Activated CD8-positive, alpha-beta T cell treated with anti-CD3 and anti-CD28 coated beads for 36 hours (primary cell): ENCODE measurements at regions not wholly inside any gene's neighbourhood (a gene's known extent, or its start where the extent isn't known, plus 50 kb on each side); places are given as distances from the start of the nearest gene placed in this dataset.

ENCODE experiments used
- ATAC-seq: fragments of 200-7000 bp; cut with Tn5 transposase; one replicate; pipeline ENCODE4 v1.10.0; 2021; ENCODE audit warnings: mild to moderate bottlenecking, moderate library complexity
- CTCF ChIA-PET: fragments of 350-600 bp; sonication (Branson Sonifier 250); formaldehyde crosslinking; loops from one replicate; lab custom pipeline; 2021; ENCODE audit warnings: antibody characterized with exemption; lab: Charles Lee
- POLR2A ChIA-PET: fragments of 350-600 bp; sonication (Branson Sonifier 250); formaldehyde crosslinking; loops from one replicate; lab custom pipeline; 2021; ENCODE audit warnings: antibody characterized with exemption; lab: Charles Lee
- DNase-seq: peaks from one replicate; pipeline ENCODE4 v3.0.0-alpha.2; 2020
- H3K27ac Mint-ChIP-seq: one replicate; pipeline ENCODE4 v1.8.0; 2021; ENCODE audit warnings: mild to moderate bottlenecking, mixed read lengths
- H3K27me3 Mint-ChIP-seq: one replicate; pipeline ENCODE4 v1.8.0; 2021; ENCODE audit warnings: mixed read lengths
- H3K36me3 Mint-ChIP-seq: one replicate; pipeline ENCODE4 v1.8.0; 2021; ENCODE audit warnings: low read depth, mixed read lengths
- H3K4me1 Mint-ChIP-seq: one replicate; pipeline ENCODE4 v1.8.0; 2021; ENCODE audit warnings: low read depth, mixed read lengths
- H3K4me3 Mint-ChIP-seq: one replicate; pipeline ENCODE4 v1.8.0; 2021; ENCODE audit warnings: mild to moderate bottlenecking, moderate library complexity, mixed read lengths
- H3K9me3 Mint-ChIP-seq: one replicate; pipeline ENCODE4 v1.8.0; 2021; ENCODE audit warnings: mixed read lengths
- intact Hi-C: fragments of 100-400 bp; cut with micrococcal nuclease; formaldehyde crosslinking; loops from one replicate; pipeline ENCODE4 v1.10.0; 2022
- TF ChIP-seq, protein P1 (sequence below): fragments of 200-600 bp; IDR thresholded peaks from one replicate; pipeline ENCODE4 v1.8.0; 2022; ENCODE audit warnings: antibody characterized with exemption, mild to moderate bottlenecking

DNA sequence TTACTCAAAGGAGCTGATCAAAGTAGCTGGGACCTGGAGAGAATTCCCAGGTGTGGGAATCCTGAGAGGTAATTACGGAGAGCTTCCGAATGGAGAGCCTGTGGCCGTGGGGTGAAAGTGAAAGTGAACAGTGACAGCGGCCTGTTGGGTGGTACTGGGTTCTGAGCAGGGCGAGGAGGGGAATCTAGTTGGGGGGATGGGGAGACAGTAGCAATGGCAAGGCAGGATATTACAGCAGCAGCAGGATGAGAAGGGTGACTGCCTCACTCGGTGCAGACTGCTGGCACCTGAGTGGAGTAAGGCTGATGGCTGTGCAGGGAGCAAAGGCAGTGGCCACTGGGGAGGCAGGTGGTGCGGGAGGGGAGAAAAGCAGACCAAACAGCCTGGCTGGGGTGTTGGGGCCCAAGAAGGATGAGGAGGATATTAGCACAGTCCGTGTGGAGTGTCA, 70.3 kb upstream of the PRDX6 start:
- TF ChIP-seq, protein P1, sequence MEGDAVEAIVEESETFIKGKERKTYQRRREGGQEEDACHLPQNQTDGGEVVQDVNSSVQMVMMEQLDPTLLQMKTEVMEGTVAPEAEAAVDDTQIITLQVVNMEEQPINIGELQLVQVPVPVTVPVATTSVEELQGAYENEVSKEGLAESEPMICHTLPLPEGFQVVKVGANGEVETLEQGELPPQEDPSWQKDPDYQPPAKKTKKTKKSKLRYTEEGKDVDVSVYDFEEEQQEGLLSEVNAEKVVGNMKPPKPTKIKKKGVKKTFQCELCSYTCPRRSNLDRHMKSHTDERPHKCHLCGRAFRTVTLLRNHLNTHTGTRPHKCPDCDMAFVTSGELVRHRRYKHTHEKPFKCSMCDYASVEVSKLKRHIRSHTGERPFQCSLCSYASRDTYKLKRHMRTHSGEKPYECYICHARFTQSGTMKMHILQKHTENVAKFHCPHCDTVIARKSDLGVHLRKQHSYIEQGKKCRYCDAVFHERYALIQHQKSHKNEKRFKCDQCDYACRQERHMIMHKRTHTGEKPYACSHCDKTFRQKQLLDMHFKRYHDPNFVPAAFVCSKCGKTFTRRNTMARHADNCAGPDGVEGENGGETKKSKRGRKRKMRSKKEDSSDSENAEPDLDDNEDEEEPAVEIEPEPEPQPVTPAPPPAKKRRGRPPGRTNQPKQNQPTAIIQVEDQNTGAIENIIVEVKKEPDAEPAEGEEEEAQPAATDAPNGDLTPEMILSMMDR = no peak
- Mint-ChIP-seq H3K27me3 (no peaks in the 10 kb centered on the region), H3K27ac (peak overlapping the region; percentile 66), H3K4me1 (peaks cover 46% of the 10 kb centered on the region), H3K36me3 (no peaks in the 10 kb centered on the region), H3K4me3 (peak overlapping the region; percentile 47), H3K9me3 (no peaks in the 10 kb centered on the region)
- ATAC-seq (peak; percentile 34), DNase-seq (no peak)
- intact Hi-C loops = loop anchor here (10.0 kb wide), 1 partner anchor 152 kb away; no protein-coding TSS in a partner anchor
- CTCF ChIA-PET = interaction anchor here (1.9 to 3.1 kb wide), 2 partner anchors 204 to 664 kb away, joined by 4 to 14 read pairs; no protein-coding TSS in a partner anchor
- POLR2A ChIA-PET = no interaction called here

DNA sequence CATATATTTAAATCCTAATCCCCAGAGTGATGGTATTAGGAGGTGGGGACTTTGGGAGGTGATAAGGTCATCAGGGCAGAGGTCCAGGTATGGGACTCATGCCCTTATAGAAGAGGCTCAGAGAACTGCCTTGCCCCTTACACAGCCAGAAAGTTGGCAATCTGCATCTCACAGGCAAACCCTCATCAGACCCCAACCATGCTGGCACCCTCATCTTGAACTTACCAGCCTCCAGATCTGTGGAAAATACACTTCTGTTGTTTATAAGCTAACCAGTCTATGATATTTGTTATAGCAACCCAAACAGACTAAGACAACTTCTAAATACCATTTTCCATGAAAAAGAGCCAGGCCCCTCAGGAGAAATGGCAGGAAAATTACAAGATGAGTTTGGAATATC, 69.3 kb upstream of the PRDX6 start:
- CTCF ChIA-PET = interaction anchor here (0.6 to 3.1 kb wide), 4 partner anchors 186 to 665 kb away, joined by 3 to 14 read pairs (median 4); no protein-coding TSS in a partner anchor
- TF ChIP-seq, protein P1 = no peak
- DNase-seq (no peak), ATAC-seq (no peak)
- intact Hi-C loops = loop anchor here (10.0 kb wide), 1 partner anchor 153 kb away; no protein-coding TSS in a partner anchor
- no peaks in the 10 kb centered on the region for H3K9me3 Mint-ChIP-seq
- POLR2A ChIA-PET = no interaction called here
- H3K4me3 Mint-ChIP-seq = no peak overlapping the region
- H3K4me1 Mint-ChIP-seq = peaks cover 51% of the 10 kb centered on the region
- H3K36me3 Mint-ChIP-seq = no peaks in the 10 kb centered on the region
- no peaks in the 10 kb centered on the region for H3K27me3 Mint-ChIP-seq
- no peak overlapping the region for H3K27ac Mint-ChIP-seq

DNA sequence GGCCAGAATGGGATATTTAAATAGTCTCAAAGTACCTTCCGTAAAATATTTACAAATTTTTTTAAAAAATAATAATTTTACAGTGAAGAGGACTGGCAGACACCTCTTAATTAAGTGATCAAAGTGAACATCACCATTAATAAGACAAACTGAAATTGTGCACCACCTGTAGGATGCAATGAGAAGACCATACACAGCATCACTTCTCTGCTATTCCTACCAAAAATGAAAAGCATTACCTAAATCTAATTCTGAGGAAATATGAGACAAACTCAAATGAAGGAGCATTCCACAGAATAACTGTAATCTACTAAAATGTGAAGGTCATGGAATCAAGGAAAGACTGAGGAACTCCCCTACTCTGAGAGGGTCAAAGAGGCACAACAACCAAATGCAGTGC, 68.2 kb upstream of the PRDX6 start:
- intact Hi-C loops = loop anchor here (10.0 kb wide), 1 partner anchor 154 kb away; no protein-coding TSS in a partner anchor
- DNase-seq (no peak), ATAC-seq (no peak)
- Mint-ChIP-seq H3K4me1 (peaks cover 61% of the 10 kb centered on the region), H3K27ac (no peak overlapping the region), H3K9me3 (no peaks in the 10 kb centered on the region), H3K4me3 (no peak overlapping the region), H3K36me3 (no peaks in the 10 kb centered on the region), H3K27me3 (no peaks in the 10 kb centered on the region)
- TF ChIP-seq, protein P1 = peak; percentile 35
- POLR2A ChIA-PET = no interaction called here
- CTCF ChIA-PET = interaction anchor here (1.6 kb wide), 1 partner anchor 664 kb away, joined by 9 read pairs; no protein-coding TSS in a partner anchor

DNA sequence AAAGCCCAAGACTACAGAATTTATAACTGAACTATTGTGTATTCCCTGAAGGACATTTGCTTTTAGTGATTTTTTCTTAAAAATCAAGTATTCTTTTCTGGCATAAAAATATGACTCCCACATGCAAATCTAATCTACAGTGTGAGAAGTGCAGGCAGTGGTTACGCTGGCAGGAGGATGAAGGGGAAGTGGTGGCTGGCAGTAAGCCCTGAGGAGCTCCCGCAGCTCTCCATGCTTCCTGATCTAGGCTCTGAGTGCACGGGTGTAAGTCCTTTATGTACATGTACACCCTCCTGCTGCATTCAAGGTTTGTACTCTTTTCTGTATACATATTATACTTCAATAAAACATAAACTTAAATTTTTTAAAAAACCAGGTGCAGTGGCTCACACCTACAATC, 67.5 kb upstream of the PRDX6 start:
- Mint-ChIP-seq H3K4me1 (peaks cover 67% of the 10 kb centered on the region), H3K9me3 (no peaks in the 10 kb centered on the region), H3K36me3 (no peaks in the 10 kb centered on the region), H3K27me3 (no peaks in the 10 kb centered on the region), H3K4me3 (no peak overlapping the region), H3K27ac (no peak overlapping the region)
- ChIA-PET CTCF (interaction anchor here (1.6 kb wide), 1 partner anchor 665 kb away, joined by 9 read pairs; no protein-coding TSS in a partner anchor), POLR2A (no interaction called here)
- intact Hi-C loops = loop anchor here (5.0 to 10.0 kb wide), 3 partner anchors 155 to 662 kb away; no protein-coding TSS in a partner anchor
- ATAC-seq (no peak), DNase-seq (no peak)
- TF ChIP-seq, protein P1 = no peak

DNA sequence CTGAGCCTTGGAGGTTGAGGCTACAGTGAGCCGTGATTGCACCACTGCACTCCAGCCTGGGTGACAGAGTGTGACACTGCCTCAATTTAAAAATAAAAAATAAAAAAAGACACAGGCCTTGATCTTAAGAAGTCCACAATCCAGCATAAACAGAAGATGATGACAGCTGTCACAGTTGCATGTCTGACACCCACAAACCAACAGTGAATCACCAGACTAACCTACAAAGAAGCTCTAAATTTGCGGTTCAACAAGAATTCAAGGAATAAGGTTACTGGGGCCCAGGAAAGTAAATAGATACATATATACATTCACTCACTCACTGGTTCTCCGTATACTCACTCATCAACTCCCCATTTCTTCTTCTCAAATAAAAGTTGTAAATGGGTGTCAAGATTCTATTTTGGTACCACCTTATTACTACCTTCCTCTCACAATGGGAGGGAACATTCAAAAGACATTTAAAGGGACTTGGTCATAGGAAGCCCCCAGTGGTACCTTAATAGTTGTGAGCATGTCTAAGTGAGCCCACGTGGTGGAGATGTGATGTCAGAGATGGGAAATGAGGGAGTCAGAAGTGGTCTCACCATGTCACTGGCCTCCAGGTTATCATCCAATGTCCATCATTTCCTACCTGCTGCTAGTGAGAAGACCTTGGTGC, 66.9 kb upstream of the PRDX6 start:
- peak; percentile 68 for ATAC-seq
- peak; percentile 49 for DNase-seq
- no peak overlapping the region for H3K4me3 Mint-ChIP-seq
- ChIA-PET POLR2A (interaction anchor here (1.1 kb wide), 1 partner anchor 67 kb away, joined by 3 read pairs; the partner anchor contains the start of gene PRDX6), CTCF (interaction anchor here (0.8 to 1.6 kb wide), 3 partner anchors 10 to 665 kb away, joined by 3 to 9 read pairs (median 9); no protein-coding TSS in a partner anchor)
- intact Hi-C loops = loop anchor here (5.0 to 10.0 kb wide), 2 partner anchors 595 to 663 kb away; no protein-coding TSS in a partner anchor
- peak overlapping the region; percentile 70 for H3K27ac Mint-ChIP-seq
- H3K36me3 Mint-ChIP-seq = no peaks in the 10 kb centered on the region
- TF ChIP-seq, protein P1 = no peak
- peaks cover 72% of the 10 kb centered on the region for H3K4me1 Mint-ChIP-seq
- no peaks in the 10 kb centered on the region for H3K9me3 Mint-ChIP-seq
- H3K27me3 Mint-ChIP-seq = no peaks in the 10 kb centered on the region
